H1 (cell line): ENCODE measurements at regions not wholly inside any gene's neighbourhood (a gene's known extent, or its start where the extent isn't known, plus 50 kb on each side); places are given as distances from the start of the nearest gene placed in this dataset.

Experiments
- CTCF ChIA-PET: fragments of 300-600 bp; sonication (Branson Sonifier 250); formaldehyde crosslinking; loops from one replicate; lab custom pipeline; 2021; ENCODE audit not compliant: partially characterized antibody; lab: Charles Lee
- POLR2A ChIA-PET: fragments of 300-600 bp; sonication (Branson Sonifier 250); formaldehyde crosslinking; loops from one replicate; lab custom pipeline; 2021; ENCODE audit warnings: inconsistent platforms; ENCODE audit not compliant: partially characterized antibody; lab: Charles Lee
- DNase-seq, 2 experiments: peaks; one replicate each; pipeline versions ENCODE4 v3.0.0 to v3.0.0-alpha.2; 2010 to 2022; ENCODE audit warnings: low spot score in 2 of 2, low read depth in 1 of 2, mixed read lengths in 1 of 2
- FAIRE-seq: peaks from 2 replicates; lab custom pipeline; 2011; peaks lifted over from hg19 to GRCh38; lab: Jason Lieb, UNC
- H2AFZ ChIP-seq: 2 replicates; pipeline ENCODE4 v1.8.1; 2012; ENCODE audit warnings: low read length, inconsistent platforms
- H2AK5ac ChIP-seq: 2 replicates; pipeline ENCODE4 v1.6.1; 2013; ENCODE audit warnings: low read depth, low read length
- H2BK120ac ChIP-seq: replicated peaks from 2 replicates; pipeline ENCODE3; 2013; ENCODE audit warnings: low read depth, low read length, inconsistent platforms
- H2BK12ac ChIP-seq: 2 replicates; pipeline ENCODE4 v1.6.1; 2013; ENCODE audit warnings: low read depth, low read length
- H2BK15ac ChIP-seq: 2 replicates; pipeline ENCODE4 v1.6.1; 2013; ENCODE audit warnings: low read length
- H2BK20ac ChIP-seq: 2 replicates; pipeline ENCODE4 v1.6.1; 2013; ENCODE audit warnings: low read length
- H2BK5ac ChIP-seq: 2 replicates; pipeline ENCODE4 v1.6.1; 2013; ENCODE audit warnings: low read depth, low read length
- H3K14ac ChIP-seq: 2 replicates; pipeline ENCODE4 v1.6.1; 2013; ENCODE audit warnings: inconsistent platforms; ENCODE audit not compliant: insufficient read length
- H3K18ac ChIP-seq: 2 replicates; pipeline ENCODE4 v1.6.1; 2013; ENCODE audit warnings: low read length; ENCODE audit errors: extremely low read depth
- H3K23ac ChIP-seq: 2 replicates; pipeline ENCODE4 v1.6.1; 2013; ENCODE audit warnings: inconsistent platforms; ENCODE audit not compliant: insufficient read length
- H3K23me2 ChIP-seq: 2 replicates; pipeline ENCODE4 v1.6.1; 2013; ENCODE audit warnings: low read depth, low read length
- H3K27ac ChIP-seq: 2 replicates; pipeline ENCODE4 v1.6.1; 2011; ENCODE audit warnings: low read depth, low read length, inconsistent platforms
- H3K27me3 ChIP-seq, 4 experiments: replicated peaks in 1 of 4; 1 replicate in 1 of 4; 2 replicates in 3 of 4; pipeline versions ENCODE4 v1.6.1 to v1.8.1; 2011 to 2013; ENCODE audit warnings: low read length in 3 of 4, mild to moderate bottlenecking in 3 of 4, inconsistent platforms in 2 of 4, mixed read lengths in 2 of 4, moderate library complexity in 1 of 4; ENCODE audit not compliant: control insufficient read depth in 3 of 4, insufficient read depth in 3 of 4; ENCODE audit errors: extremely low read depth in 1 of 4
- H3K36me3 ChIP-seq, 4 experiments: 2 replicates each; pipeline versions ENCODE4 v1.6.1 to v1.8.1; 2011 to 2013; ENCODE audit warnings: mild to moderate bottlenecking in 4 of 4, low read length in 3 of 4, moderate library complexity in 2 of 4, control low read depth in 1 of 4, inconsistent platforms in 1 of 4; ENCODE audit not compliant: insufficient read depth in 4 of 4, control insufficient read depth in 2 of 4
- H3K4ac ChIP-seq: replicated peaks from 2 replicates; pipeline ENCODE3; 2013; ENCODE audit warnings: low read length, low read depth, mixed read lengths, inconsistent platforms; ENCODE audit not compliant: insufficient read length
- H3K4me1 ChIP-seq, 4 experiments: replicated peaks in 1 of 4; 1 replicate in 1 of 4; 2 replicates in 3 of 4; pipeline versions ENCODE4 v1.6.1 to v1.8.1; 2011 to 2013; ENCODE audit warnings: low read length in 3 of 4, inconsistent platforms in 2 of 4, mixed read lengths in 1 of 4; ENCODE audit not compliant: insufficient read depth in 4 of 4, control insufficient read depth in 3 of 4
- H3K4me2 ChIP-seq, 2 experiments: 2 replicates each; pipeline versions ENCODE4 v1.6.1 to v1.8.1; 2011 to 2013; ENCODE audit warnings: low read depth in 2 of 2, low read length in 2 of 2, control low read depth in 1 of 2, inconsistent platforms in 1 of 2, mild to moderate bottlenecking in 1 of 2; ENCODE audit not compliant: insufficient read depth in 1 of 2
- H3K4me3 ChIP-seq, 4 experiments: fragments of 200-600, 300-600 bp in 1 of 4; sonication (generic), shearing (Covaris generic), sonication (Bioruptor Twin) in 1 of 4; 2 replicates each; pipeline versions ENCODE4 v1.5.1 to v1.8.1; 2011 to 2016; ENCODE audit warnings: low read length in 4 of 4, low read depth in 3 of 4, control low read depth in 2 of 4, inconsistent platforms in 2 of 4, mild to moderate bottlenecking in 2 of 4, mixed read lengths in 1 of 4, moderate library complexity in 1 of 4; ENCODE audit not compliant: insufficient read depth in 2 of 4; ENCODE audit errors: extremely low read depth in 1 of 4
- H3K56ac ChIP-seq: replicated peaks from 2 replicates; pipeline ENCODE3; 2013; ENCODE audit warnings: low read depth, mild to moderate bottlenecking, mixed read lengths, low read length, inconsistent platforms; ENCODE audit not compliant: insufficient read length
- H3K79me1 ChIP-seq: 2 replicates; pipeline ENCODE4 v1.6.1; 2013; ENCODE audit warnings: low read depth, low read length, control low read depth
- H3K79me2 ChIP-seq, 2 experiments: 2 replicates each; pipeline versions ENCODE4 v1.6.1 to v1.8.1; 2012 to 2013; ENCODE audit warnings: low read length in 2 of 2, mild to moderate bottlenecking in 2 of 2, inconsistent platforms in 1 of 2; ENCODE audit not compliant: insufficient read depth in 2 of 2, control insufficient read depth in 1 of 2
- H3K9ac ChIP-seq, 4 experiments: replicated peaks in 1 of 4; 1 replicate in 1 of 4; 2 replicates in 3 of 4; pipeline versions ENCODE4 v1.6.1 to v1.8.1; 2011 to 2013; ENCODE audit warnings: low read depth in 3 of 4, low read length in 3 of 4, control low read depth in 2 of 4, mild to moderate bottlenecking in 2 of 4, moderate library complexity in 2 of 4, inconsistent platforms in 1 of 4; ENCODE audit errors: extremely low read depth in 1 of 4
- H3K9me3 ChIP-seq, 2 experiments: 2 replicates each; pipeline versions ENCODE4 v1.6.1 to v1.8.1; 2012 to 2013; ENCODE audit warnings: mild to moderate bottlenecking in 2 of 2, moderate library complexity in 2 of 2, control low read depth in 1 of 2, inconsistent platforms in 1 of 2, low read depth in 1 of 2, low read length in 1 of 2, mixed read lengths in 1 of 2; ENCODE audit not compliant: insufficient read depth in 2 of 2
- H4K20me1 ChIP-seq, 2 experiments: replicated peaks in 1 of 2; 2 replicates each; pipeline versions ENCODE3 to v1.8.1; 2011 to 2013; ENCODE audit warnings: inconsistent platforms in 2 of 2, low read length in 2 of 2, mild to moderate bottlenecking in 1 of 2; ENCODE audit not compliant: insufficient read depth in 2 of 2, control insufficient read depth in 1 of 2
- H4K5ac ChIP-seq: 2 replicates; pipeline ENCODE4 v1.6.1; 2013; ENCODE audit warnings: low read length, low read depth, mixed read lengths, inconsistent platforms; ENCODE audit not compliant: insufficient read length
- H4K8ac ChIP-seq: 2 replicates; pipeline ENCODE4 v1.8.0; 2013; ENCODE audit warnings: mild to moderate bottlenecking, moderate library complexity, low read length, inconsistent platforms; ENCODE audit not compliant: insufficient read depth; ENCODE audit errors: extremely low read depth
- H4K91ac ChIP-seq: replicated peaks from 2 replicates; pipeline ENCODE3; 2013; ENCODE audit warnings: low read length, mixed read lengths, inconsistent platforms; ENCODE audit not compliant: insufficient read length
- KDM5A ChIP-seq: fragments of 200-600 bp; IDR thresholded peaks from 2 replicates; pipeline ENCODE4 v1.7.1; 2012; ENCODE audit warnings: mild to moderate bottlenecking, low read length, inconsistent platforms, mixed read lengths
- WGBS, 2 experiments: shearing (Covaris generic) in 1 of 2; methylation state at CpG; one replicate each; pipeline versions ENCODE4 v1.1.6 to v1.1.7; 2013 to 2015; ENCODE audit warnings: low lambda C conversion rate in 2 of 2, mixed read lengths in 2 of 2, inconsistent platforms in 1 of 2, low coverage in 1 of 2, missing lambda C conversion rate in 1 of 2; ENCODE audit not compliant: insufficient replicate concordance in 2 of 2, insufficient coverage in 1 of 2, insufficient read length in 1 of 2; ENCODE audit errors: extremely low coverage in 1 of 2, missing lambda C conversion rate in 1 of 2; 5-methylcytosine and 5-hydroxymethylcytosine counted together

DNA sequence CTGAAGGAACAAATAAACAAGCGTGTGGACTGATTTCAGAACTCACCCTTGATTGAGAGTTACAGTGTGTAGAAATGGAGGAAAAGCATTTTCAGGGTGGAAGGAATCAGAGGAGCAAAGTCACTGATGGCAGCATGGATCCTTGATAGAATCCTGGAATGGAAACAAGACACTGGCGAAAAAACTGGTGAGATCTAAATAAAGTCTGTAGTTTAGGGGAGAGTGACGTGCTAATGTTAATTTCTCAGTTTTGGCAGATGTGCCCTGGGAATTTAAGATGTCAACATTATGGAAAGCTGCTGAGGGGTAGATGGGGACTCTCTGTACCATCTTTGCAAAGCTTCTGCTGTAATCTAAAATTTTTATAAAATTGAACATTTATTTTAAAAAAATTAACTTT lies 378.0 kb downstream of the UQCRFS1 start:
- H3K23me2 ChIP-seq, result no peaks in the 10 kb centered on the region
- H2BK5ac ChIP-seq, result no peak overlapping the region
- no peak overlapping the region for H3K27ac ChIP-seq
- no peak for TF ChIP-seq KDM5A
- WGBS, 2 experiments, result 77% methylated on average over 3 of the region's 3 CpGs; no CpG with 5 or more reads in 1 of the 2 experiments
- FAIRE-seq (no peak), DNase-seq (no peak)
- no peak overlapping the region for H3K14ac ChIP-seq
- no peaks in the 10 kb centered on the region for H3K9me3 ChIP-seq
- H2BK120ac ChIP-seq, result no peak overlapping the region
- no peak overlapping the region for H3K4ac ChIP-seq
- H4K91ac ChIP-seq, result no peak overlapping the region
- H3K79me2 ChIP-seq, result no peaks in the 10 kb centered on the region
- H3K23ac ChIP-seq, result no peak overlapping the region
- H2BK20ac ChIP-seq, result no peak overlapping the region
- H2AK5ac ChIP-seq, result no peak overlapping the region
- H3K27me3 ChIP-seq, result no peaks in the 10 kb centered on the region
- H3K79me1 ChIP-seq, result no peaks in the 10 kb centered on the region
- H2AFZ ChIP-seq, result no peak overlapping the region
- H4K8ac ChIP-seq, result no peak overlapping the region
- no peak overlapping the region for H3K9ac ChIP-seq
- no peak overlapping the region for H3K18ac ChIP-seq
- H3K4me3 ChIP-seq, result no peak overlapping the region
- ChIA-PET POLR2A (no interaction called here), CTCF (interaction anchor here (1.1 kb wide), 2 partner anchors 36 to 44 kb away, joined by 4 read pairs; no protein-coding TSS in a partner anchor)
- H4K5ac ChIP-seq, result no peak overlapping the region
- H3K4me2 ChIP-seq, result no peak overlapping the region
- no peak overlapping the region for H2BK15ac ChIP-seq
- peaks cover 0 to 15% (median 5%) of the 10 kb centered on the region in 4 experiments; a peak in 5 of 7 replicates for H3K4me1 ChIP-seq
- H4K20me1 ChIP-seq, result no peaks in the 10 kb centered on the region
- H3K36me3 ChIP-seq, result no peaks in the 10 kb centered on the region
- no peak overlapping the region for H3K56ac ChIP-seq
- no peak overlapping the region for H2BK12ac ChIP-seq
